ENCODE measurements at regions not wholly inside any gene's neighbourhood (a gene's known extent, or its start where the extent isn't known, plus 50 kb on each side); places are given as distances from the start of the nearest gene placed in this dataset.

DNA sequence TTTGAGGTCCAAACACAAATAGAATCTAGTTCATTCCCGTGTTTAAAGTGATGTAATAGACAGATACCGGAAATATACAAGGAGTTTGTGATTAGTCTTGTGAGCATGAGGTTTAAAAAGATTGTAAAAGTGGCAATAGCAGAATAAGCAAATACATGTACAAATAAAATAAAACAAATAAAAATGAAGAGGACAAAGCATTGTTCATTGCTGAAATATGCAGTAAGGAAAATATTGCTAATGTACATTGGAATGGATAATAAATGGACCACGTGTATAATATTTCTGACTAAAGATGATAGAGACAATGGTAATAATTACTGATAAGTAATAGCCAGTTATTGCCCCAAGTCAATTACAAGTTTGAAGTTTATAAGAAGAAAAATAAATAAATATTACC, 75.6 kb upstream of the RTL1 start:
- no peak for TF ChIP-seq EZH2 (IDR thresholded peaks at IDR 0.05; ENCODE audit: insufficient read depth, poor library complexity, severe bottlenecking)
- no peak for TF ChIP-seq EZH2phosphoT487 (IDR thresholded peaks at IDR 0.05; ENCODE audit: insufficient read depth, low read depth)
